ENCODE measurements at regions not wholly inside any gene's neighbourhood (a gene's known extent, or its start where the extent isn't known, plus 50 kb on each side); places are given as distances from the start of the nearest gene placed in this dataset.

GRCh38 chr12:82174383-82174782 lies 183.8 kb downstream of the CCDC59 start:
- DNase-seq (ENCODE audit: low read depth): no peak

GRCh38 chr12:82149045-82149444 lies 209.1 kb downstream of the CCDC59 start:
- DNase-seq (ENCODE audit: low read depth): no peak

- no peak for DNase-seq (ENCODE audit: low read depth)
Measured at GRCh38 chr12:82146740-82147139, 211.4 kb downstream of the CCDC59 start.

GRCh38 chr12:82144505-82144904 lies 213.7 kb downstream of the CCDC59 start:
- no peak for DNase-seq (ENCODE audit: low read depth)

- DNase-seq (ENCODE audit: low read depth): no peak
Measured at GRCh38 chr12:82132390-82132789, 225.8 kb downstream of the CCDC59 start.

GRCh38 chr12:82130762-82131161 lies 227.4 kb downstream of the CCDC59 start:
- no peak for DNase-seq (ENCODE audit: low read depth)

GRCh38 chr12:82124711-82125380 lies 233.3 kb downstream of the CCDC59 start:
- no peak for DNase-seq (ENCODE audit: low read depth)

GRCh38 chr12:82121545-82121944 lies 236.6 kb downstream of the CCDC59 start:
- DNase-seq (ENCODE audit: low read depth): no peak

- DNase-seq (ENCODE audit: low read depth): no peak
Measured at GRCh38 chr12:82120901-82121300, 237.3 kb downstream of the CCDC59 start.

- DNase-seq (ENCODE audit: low read depth): no peak
Measured at GRCh38 chr12:82109243-82109642, 248.9 kb downstream of the CCDC59 start.

- DNase-seq (ENCODE audit: low read depth): no peak
Measured at GRCh38 chr12:82108615-82109014, 249.6 kb downstream of the CCDC59 start.

- no peak for DNase-seq (ENCODE audit: low read depth)
Measured at GRCh38 chr12:82099216-82099615, 259.0 kb downstream of the CCDC59 start.

GRCh38 chr12:82097877-82098276 lies 260.3 kb downstream of the CCDC59 start:
- no peak for DNase-seq (ENCODE audit: low read depth)

GRCh38 chr12:82097438-82097837 lies 260.7 kb downstream of the CCDC59 start:
- DNase-seq (ENCODE audit: low read depth): no peak

- no peak for DNase-seq (ENCODE audit: low read depth)
Measured at GRCh38 chr12:82090165-82090564, 268.0 kb downstream of the CCDC59 start.

GRCh38 chr12:82089369-82090121 lies 268.6 kb downstream of the CCDC59 start:
- no peak for DNase-seq (ENCODE audit: low read depth)

GRCh38 chr12:82082501-82082900 lies 275.7 kb downstream of the CCDC59 start:
- DNase-seq (ENCODE audit: low read depth): peak; percentile 17

- no peak for DNase-seq (ENCODE audit: low read depth)
Measured at GRCh38 chr12:82069931-82070514, 288.2 kb downstream of the CCDC59 start.

GRCh38 chr12:82058197-82058596 lies 299.0 kb upstream of the PPFIA2 start:
- no peak for DNase-seq (ENCODE audit: low read depth)

- DNase-seq (ENCODE audit: low read depth): no peak
Measured at GRCh38 chr12:82057770-82058169, 298.6 kb upstream of the PPFIA2 start.

GRCh38 chr12:82055391-82055790 lies 296.2 kb upstream of the PPFIA2 start:
- DNase-seq (ENCODE audit: low read depth): no peak

- DNase-seq (ENCODE audit: low read depth): no peak
Measured at GRCh38 chr12:82054566-82054965, 295.4 kb upstream of the PPFIA2 start.

- DNase-seq (ENCODE audit: low read depth): no peak
Measured at GRCh38 chr12:82047446-82047845, 288.3 kb upstream of the PPFIA2 start.
